H9 (cell line): ENCODE measurements at regions not wholly inside any gene's neighbourhood (a gene's known extent, or its start where the extent isn't known, plus 50 kb on each side); places are given as distances from the start of the nearest gene placed in this dataset.

Experiments used
- DNase-seq: peaks from one replicate; pipeline ENCODE4 v3.0.0-alpha.2; 2017
- H2AFZ ChIP-seq: one replicate; pipeline ENCODE4 v1.6.1; 2013; ENCODE audit warnings: mild to moderate bottlenecking, low read length, control low read depth, moderate library complexity
- H2AK5ac ChIP-seq: 2 replicates; pipeline ENCODE4 v1.6.1; 2013; ENCODE audit warnings: low read length, control low read depth, mixed read lengths; ENCODE audit not compliant: insufficient read length
- H2BK120ac ChIP-seq: one replicate; pipeline ENCODE4 v1.6.1; 2013; ENCODE audit warnings: low read depth, mild to moderate bottlenecking, low read length, control low read depth, inconsistent platforms; ENCODE audit not compliant: poor library complexity, severe bottlenecking
- H2BK12ac ChIP-seq: 2 replicates; pipeline ENCODE4 v1.6.1; 2013; ENCODE audit warnings: low read length, control low read depth, mixed read lengths, low read depth; ENCODE audit not compliant: insufficient read length
- H2BK15ac ChIP-seq: 2 replicates; pipeline ENCODE4 v1.6.1; 2013; ENCODE audit warnings: low read depth, low read length, control low read depth
- H2BK20ac ChIP-seq: one replicate; pipeline ENCODE4 v1.6.1; 2013; ENCODE audit warnings: low read depth, mild to moderate bottlenecking, low read length, control low read depth, inconsistent platforms; ENCODE audit not compliant: poor library complexity, severe bottlenecking
- H2BK5ac ChIP-seq: 2 replicates; pipeline ENCODE4 v1.6.1; 2013; ENCODE audit warnings: low read length, control low read depth, mixed read lengths; ENCODE audit not compliant: insufficient read length
- H3K14ac ChIP-seq: 2 replicates; pipeline ENCODE4 v1.6.1; 2013; ENCODE audit warnings: low read length, control low read depth; ENCODE audit not compliant: insufficient read depth
- H3K18ac ChIP-seq: 2 replicates; pipeline ENCODE4 v1.6.1; 2013; ENCODE audit warnings: low read depth, mild to moderate bottlenecking, mixed read lengths, low read length, control low read depth; ENCODE audit not compliant: insufficient read length
- H3K23ac ChIP-seq: 2 replicates; pipeline ENCODE4 v1.6.1; 2013; ENCODE audit warnings: low read length, control low read depth, mixed read lengths, low read depth; ENCODE audit not compliant: insufficient read length
- H3K23me2 ChIP-seq: 2 replicates; pipeline ENCODE4 v1.6.1; 2013; ENCODE audit warnings: low read depth, mild to moderate bottlenecking, mixed read lengths, low read length, control low read depth; ENCODE audit not compliant: insufficient read length, poor library complexity, severe bottlenecking
- H3K27ac ChIP-seq: 2 replicates; pipeline ENCODE4 v1.5.1; 2013; ENCODE audit warnings: low read length, control low read depth, mixed read lengths, low read depth; ENCODE audit not compliant: insufficient read length
- H3K27me3 ChIP-seq: 2 replicates; pipeline ENCODE4 v1.6.1; 2013; ENCODE audit warnings: low read length, control low read depth, inconsistent platforms; ENCODE audit not compliant: insufficient read depth
- H3K4ac ChIP-seq: 2 replicates; pipeline ENCODE4 v1.6.1; 2013; ENCODE audit warnings: low read depth, mild to moderate bottlenecking, control low read depth, inconsistent platforms, low read length, moderate library complexity
- H3K4me1 ChIP-seq: 2 replicates; pipeline ENCODE4 v1.6.1; 2013; ENCODE audit warnings: low read length, control low read depth, inconsistent platforms; ENCODE audit not compliant: insufficient read depth
- H3K4me2 ChIP-seq: 2 replicates; pipeline ENCODE4 v1.6.1; 2013; ENCODE audit warnings: low read length, control low read depth, mixed read lengths; ENCODE audit not compliant: insufficient read length, insufficient read depth
- H3K56ac ChIP-seq: 2 replicates; pipeline ENCODE4 v1.6.1; 2013; ENCODE audit warnings: low read depth, mild to moderate bottlenecking, mixed read lengths, low read length, control low read depth; ENCODE audit not compliant: insufficient read length
- H3K79me1 ChIP-seq: 2 replicates; pipeline ENCODE4 v1.6.1; 2013; ENCODE audit warnings: low read depth, mild to moderate bottlenecking, moderate library complexity, low read length, control low read depth, inconsistent platforms; ENCODE audit not compliant: insufficient read depth, poor library complexity, severe bottlenecking
- H3K79me2 ChIP-seq: 2 replicates; pipeline ENCODE4 v1.6.1; 2013; ENCODE audit warnings: low read length, control low read depth, inconsistent platforms; ENCODE audit not compliant: insufficient read depth
- H3K9ac ChIP-seq: 2 replicates; pipeline ENCODE4 v1.6.1; 2013; ENCODE audit warnings: low read length, control low read depth, mixed read lengths; ENCODE audit not compliant: insufficient read length; ENCODE audit errors: extremely low read depth
- H3K9me3 ChIP-seq: one replicate; pipeline ENCODE4 v1.6.1; 2013; ENCODE audit warnings: low read depth, low read length, inconsistent platforms; ENCODE audit not compliant: control insufficient read depth
- H3T11ph ChIP-seq: one replicate; pipeline ENCODE4 v1.6.1; 2013; ENCODE audit warnings: mild to moderate bottlenecking, low read length, control low read depth, inconsistent platforms
- H4K20me1 ChIP-seq: one replicate; pipeline ENCODE4 v1.6.1; 2013; ENCODE audit not compliant: control insufficient read depth, insufficient read length, insufficient read depth
- H4K5ac ChIP-seq: 2 replicates; pipeline ENCODE4 v1.6.1; 2013; ENCODE audit warnings: low read depth, mild to moderate bottlenecking, mixed read lengths, low read length, control low read depth; ENCODE audit not compliant: insufficient read length
- H4K8ac ChIP-seq: replicated peaks from 2 replicates; pipeline ENCODE4 v1.6.1; 2013; ENCODE audit warnings: low read length, control low read depth, mixed read lengths, low read depth; ENCODE audit not compliant: insufficient read length
- H4K91ac ChIP-seq: 2 replicates; pipeline ENCODE4 v1.6.1; 2013; ENCODE audit warnings: low read depth, mild to moderate bottlenecking, moderate library complexity, mixed read lengths, low read length, control low read depth; ENCODE audit not compliant: insufficient read length
- H3K27ac Mint-ChIP-seq, 3 experiments: 2 replicates in 2 of 3; 3 replicates in 1 of 3; pipeline ENCODE4 v1.8.0; 2020 to 2021; ENCODE audit warnings: mixed read lengths in 3 of 3, mild to moderate bottlenecking in 1 of 3, moderate library complexity in 1 of 3
- H3K27me3 Mint-ChIP-seq: 2 replicates; pipeline ENCODE4 v1.8.0; 2021; ENCODE audit warnings: low read depth, mild to moderate bottlenecking, moderate library complexity, mixed read lengths
- H3K36me3 Mint-ChIP-seq, 3 experiments: 2 replicates in 2 of 3; 3 replicates in 1 of 3; pipeline ENCODE4 v1.8.0; 2020 to 2021; ENCODE audit warnings: low read depth in 3 of 3, mixed read lengths in 3 of 3; ENCODE audit not compliant: insufficient read depth in 1 of 3
- H3K4me1 Mint-ChIP-seq, 2 experiments: 2 replicates each; pipeline ENCODE4 v1.8.0; 2020; ENCODE audit warnings: mixed read lengths in 2 of 2
- H3K4me3 Mint-ChIP-seq, 2 experiments: 2 replicates in 1 of 2; 3 replicates in 1 of 2; pipeline ENCODE4 v1.8.0; 2020 to 2021; ENCODE audit warnings: mild to moderate bottlenecking in 2 of 2, mixed read lengths in 2 of 2, moderate library complexity in 1 of 2
- H3K9me3 Mint-ChIP-seq, 2 experiments: 2 replicates in 1 of 2; 3 replicates in 1 of 2; pipeline ENCODE4 v1.8.0; 2020; ENCODE audit warnings: mild to moderate bottlenecking in 2 of 2, mixed read lengths in 2 of 2, moderate library complexity in 1 of 2
- WGBS: extraction: QIAGEN DNeasy Blood & Tissue Kit; methylation state at CpG from one replicate; pipeline ENCODE4 v1.1.7; 2013; ENCODE audit warnings: missing lambda C conversion rate, low lambda C conversion rate, mixed read lengths; ENCODE audit not compliant: insufficient read length; ENCODE audit errors: extremely low coverage; 5-methylcytosine and 5-hydroxymethylcytosine counted together
- TF ChIP-seq, protein P1 (sequence below): fragments of 200-600 bp; sonication (generic); conservative IDR thresholded peaks from 3 replicates; pipeline ENCODE4 v1.8.0; 2021; ENCODE audit warnings: antibody characterized with exemption, mild to moderate bottlenecking

DNA sequence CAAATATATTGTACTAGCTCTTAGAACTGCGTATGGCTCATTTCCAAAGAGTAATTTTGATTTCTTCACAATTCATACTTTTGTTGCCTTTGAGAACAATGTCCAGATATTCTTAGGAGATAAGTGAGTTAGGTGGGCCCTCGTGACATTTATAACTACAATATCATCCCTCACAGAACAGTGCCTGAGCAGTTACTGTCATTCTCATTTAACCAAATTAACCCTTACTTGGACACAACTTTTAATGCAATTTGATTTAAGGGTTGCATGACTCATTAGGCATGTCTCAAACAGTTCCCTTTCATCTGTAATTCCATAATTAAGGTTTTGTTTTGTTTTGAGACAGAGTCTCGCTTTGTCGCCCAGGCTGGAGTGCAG lies 68.1 kb upstream of the DNAH14 start:
- H3K23me2 ChIP-seq = no peaks in the 10 kb centered on the region
- H4K20me1 ChIP-seq = no peaks in the 10 kb centered on the region
- H3K9me3 ChIP-seq = no peaks in the 10 kb centered on the region
- no peak overlapping the region for H2AFZ ChIP-seq
- Mint-ChIP-seq H3K4me1 (peaks cover 3 to 4% of the 10 kb centered on the region in 2 experiments; a peak in 2 of 4 replicates), H3K27ac (no peak overlapping the region), H3K4me3 (no peak overlapping the region), H3K27me3 (no peaks in the 10 kb centered on the region; the same call in 1 of the 2 replicates), H3K9me3 (peaks cover 3 to 5% of the 10 kb centered on the region in 2 experiments; a peak in 3 of 5 replicates), H3K36me3 (no peaks in the 10 kb centered on the region; a peak in 1 of 7 replicates)
- TF ChIP-seq, protein P1, sequence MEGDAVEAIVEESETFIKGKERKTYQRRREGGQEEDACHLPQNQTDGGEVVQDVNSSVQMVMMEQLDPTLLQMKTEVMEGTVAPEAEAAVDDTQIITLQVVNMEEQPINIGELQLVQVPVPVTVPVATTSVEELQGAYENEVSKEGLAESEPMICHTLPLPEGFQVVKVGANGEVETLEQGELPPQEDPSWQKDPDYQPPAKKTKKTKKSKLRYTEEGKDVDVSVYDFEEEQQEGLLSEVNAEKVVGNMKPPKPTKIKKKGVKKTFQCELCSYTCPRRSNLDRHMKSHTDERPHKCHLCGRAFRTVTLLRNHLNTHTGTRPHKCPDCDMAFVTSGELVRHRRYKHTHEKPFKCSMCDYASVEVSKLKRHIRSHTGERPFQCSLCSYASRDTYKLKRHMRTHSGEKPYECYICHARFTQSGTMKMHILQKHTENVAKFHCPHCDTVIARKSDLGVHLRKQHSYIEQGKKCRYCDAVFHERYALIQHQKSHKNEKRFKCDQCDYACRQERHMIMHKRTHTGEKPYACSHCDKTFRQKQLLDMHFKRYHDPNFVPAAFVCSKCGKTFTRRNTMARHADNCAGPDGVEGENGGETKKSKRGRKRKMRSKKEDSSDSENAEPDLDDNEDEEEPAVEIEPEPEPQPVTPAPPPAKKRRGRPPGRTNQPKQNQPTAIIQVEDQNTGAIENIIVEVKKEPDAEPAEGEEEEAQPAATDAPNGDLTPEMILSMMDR = no peak
- H3K56ac ChIP-seq = no peak overlapping the region
- H3T11ph ChIP-seq = no peak overlapping the region
- H2BK120ac ChIP-seq = no peak overlapping the region
- no peak overlapping the region for H4K91ac ChIP-seq
- DNase-seq = no peak
- no peaks in the 10 kb centered on the region for H3K4me1 ChIP-seq
- no peak overlapping the region for H4K5ac ChIP-seq
- H4K8ac ChIP-seq = no peak overlapping the region
- H3K27me3 ChIP-seq = no peaks in the 10 kb centered on the region
- H3K23ac ChIP-seq = no peak overlapping the region
- H3K4me2 ChIP-seq = no peak overlapping the region
- no peak overlapping the region for H3K18ac ChIP-seq
- H2BK12ac ChIP-seq = no peak overlapping the region
- no peak overlapping the region for H3K4ac ChIP-seq
- H3K14ac ChIP-seq = no peak overlapping the region
- no peak overlapping the region for H3K9ac ChIP-seq
- no peak overlapping the region for H2BK15ac ChIP-seq
- no peak overlapping the region for H2AK5ac ChIP-seq
- H2BK5ac ChIP-seq = no peak overlapping the region
- no peaks in the 10 kb centered on the region for H3K79me1 ChIP-seq
- H3K27ac ChIP-seq = no peak overlapping the region
- no peaks in the 10 kb centered on the region for H3K79me2 ChIP-seq
- H2BK20ac ChIP-seq = no peak overlapping the region
- WGBS = no CpG with 5 or more reads among the region's 4 CpGs
